HG02943 (cell line): ENCODE measurements at regions not wholly inside any gene's neighbourhood (a gene's known extent, or its start where the extent isn't known, plus 50 kb on each side); places are given as distances from the start of the nearest gene placed in this dataset.
"Not testable (repeated sequence)": the region's sequence is repeated elsewhere in the genome, so short reads cannot be mapped to it uniquely, and the experiment has no call there.

ENCODE experiments used
- ATAC-seq: cut with Tn5 transposase; IDR thresholded peaks from one replicate; pipeline ENCODE4 v1.9.1; 2021; ENCODE audit warnings: mild to moderate bottlenecking, low read depth, moderate library complexity; ENCODE audit not compliant: unreplicated experiment

DNA sequence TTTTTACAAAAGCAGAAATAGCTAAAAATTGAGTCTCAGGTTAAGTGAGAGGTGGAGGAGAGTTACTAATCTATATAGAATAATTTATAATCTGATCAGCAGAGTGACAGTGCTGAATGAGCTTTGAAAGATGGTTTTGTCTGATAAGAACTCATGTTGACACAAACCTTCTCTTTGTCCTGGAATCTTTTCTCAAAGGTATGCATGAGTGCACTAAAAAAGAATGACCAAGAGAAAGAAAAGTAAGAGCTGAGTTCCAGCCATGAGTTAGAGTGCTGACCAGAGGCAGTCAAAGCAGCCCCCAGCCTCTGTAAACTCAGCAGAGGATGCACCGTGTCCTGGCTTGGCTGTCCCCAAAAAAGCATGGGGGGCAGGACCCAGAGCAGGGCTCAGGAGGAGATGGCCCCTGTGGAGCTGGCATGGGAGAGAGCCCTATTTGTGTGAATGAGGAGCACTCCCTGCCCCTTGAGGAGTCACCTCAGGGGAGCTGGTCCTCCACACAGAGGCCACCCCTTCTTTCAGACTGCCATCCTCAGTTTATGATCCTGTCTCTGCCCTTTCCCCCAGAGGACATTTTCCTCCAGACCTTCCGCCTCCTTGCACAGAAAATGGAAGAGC is 129.8 kb downstream of the SEC23A start:
- no peak for ATAC-seq

- no peak for ATAC-seq
These were observed 130.5 kb downstream of the SEC23A start for GRCh38 chr14:38972511-38972910.

DNA sequence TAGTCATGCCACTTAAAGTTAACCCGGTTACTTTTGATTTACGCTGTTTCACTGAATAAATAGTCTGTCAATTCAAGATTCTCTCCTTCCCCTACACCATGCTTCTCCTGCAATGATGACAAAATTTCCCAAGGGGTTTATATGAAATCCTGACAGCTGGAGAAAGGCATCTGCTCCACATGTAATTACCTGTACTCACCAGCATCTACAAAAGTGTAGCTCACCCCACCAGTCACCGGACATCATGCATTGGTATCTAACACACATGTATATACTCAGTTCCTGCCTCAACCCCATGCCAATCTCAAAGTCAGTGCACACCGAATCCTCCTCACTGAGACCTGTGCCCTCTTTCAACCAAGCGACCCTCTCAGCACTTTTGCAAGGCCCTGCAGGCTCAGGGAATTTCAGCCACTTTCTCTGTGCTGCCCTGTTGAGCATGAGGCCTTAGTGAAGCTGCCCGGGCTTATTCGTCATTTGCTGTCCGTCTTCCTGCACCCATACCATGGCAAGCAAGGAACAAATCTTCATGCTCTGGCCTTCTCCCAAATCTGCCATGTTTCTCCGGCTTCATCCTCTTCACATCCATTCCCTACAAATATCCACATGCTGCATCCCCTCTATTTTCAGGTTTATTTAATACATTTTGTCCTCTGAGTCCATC is 131.6 kb downstream of the SEC23A start:
- ATAC-seq, result no peak

DNA sequence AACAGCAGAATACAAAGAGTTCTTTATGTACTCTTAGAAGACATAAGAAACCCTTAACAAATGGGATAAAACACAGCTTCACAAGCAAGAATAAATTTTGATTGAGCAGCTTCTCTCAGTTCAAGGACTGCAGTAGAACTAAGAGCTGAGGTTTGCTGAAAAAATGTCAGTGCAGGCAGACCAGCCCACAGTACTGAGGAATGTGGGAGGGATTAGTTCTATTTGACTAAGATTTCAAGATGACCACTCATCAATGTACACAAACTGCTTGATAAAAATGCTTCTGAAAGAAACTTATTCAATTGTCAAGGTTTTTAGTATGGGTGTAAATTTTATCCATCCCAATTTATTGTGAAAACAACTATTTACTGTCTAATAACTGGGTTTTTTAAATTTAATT is 138.4 kb downstream of the SEC23A start:
- ATAC-seq, result no peak

DNA sequence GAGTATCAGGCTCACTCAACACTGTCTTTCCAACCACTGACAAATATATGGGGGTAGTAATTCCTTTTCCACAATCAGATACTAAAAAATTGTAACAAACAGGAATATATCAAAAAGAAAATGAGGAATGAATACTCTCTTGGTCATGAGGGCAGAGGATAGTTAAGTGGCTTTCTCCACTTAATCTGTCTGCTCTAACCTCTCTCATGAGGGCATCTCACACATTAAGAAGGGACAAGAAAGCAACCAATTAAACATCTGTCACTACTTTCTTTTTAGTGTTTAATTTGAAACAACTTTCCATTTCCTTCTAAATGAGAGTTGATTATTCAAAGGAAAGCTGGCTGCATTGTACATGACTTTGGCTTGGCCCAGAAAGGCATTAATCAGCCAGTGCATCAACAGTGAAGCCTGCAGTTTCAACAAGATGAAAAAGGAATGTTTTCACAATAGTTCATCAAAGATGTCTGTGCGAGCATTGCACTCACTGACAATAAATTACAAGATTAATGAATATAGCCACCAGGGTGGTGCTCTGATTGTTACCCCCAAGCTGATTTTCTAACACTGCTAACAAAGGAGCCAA is 142.0 kb downstream of the SEC23A start:
- ATAC-seq, result no peak

DNA sequence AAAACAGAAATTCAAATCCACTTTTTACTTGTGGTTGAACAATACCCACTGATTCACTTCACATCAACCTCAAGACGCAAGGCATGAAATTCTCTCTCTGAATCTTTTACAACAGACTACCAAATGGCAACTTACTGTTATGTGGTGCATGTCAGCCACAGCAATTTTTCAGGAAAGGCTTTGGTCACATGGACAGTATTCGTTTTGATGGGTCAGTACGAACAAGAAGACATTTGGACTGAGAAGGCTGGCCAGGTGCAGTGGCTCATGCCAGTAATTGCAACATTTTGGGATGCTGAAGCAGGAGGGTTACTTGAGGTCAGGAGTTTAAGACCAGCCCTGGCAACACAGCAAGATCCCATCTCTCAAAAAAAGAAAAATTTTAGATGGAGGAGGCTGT is 144.0 kb downstream of the SEC23A start:
- ATAC-seq, result no peak

- no peak for ATAC-seq
These were observed 144.4 kb downstream of the SEC23A start for GRCh38 chr14:38958589-38958988.

DNA sequence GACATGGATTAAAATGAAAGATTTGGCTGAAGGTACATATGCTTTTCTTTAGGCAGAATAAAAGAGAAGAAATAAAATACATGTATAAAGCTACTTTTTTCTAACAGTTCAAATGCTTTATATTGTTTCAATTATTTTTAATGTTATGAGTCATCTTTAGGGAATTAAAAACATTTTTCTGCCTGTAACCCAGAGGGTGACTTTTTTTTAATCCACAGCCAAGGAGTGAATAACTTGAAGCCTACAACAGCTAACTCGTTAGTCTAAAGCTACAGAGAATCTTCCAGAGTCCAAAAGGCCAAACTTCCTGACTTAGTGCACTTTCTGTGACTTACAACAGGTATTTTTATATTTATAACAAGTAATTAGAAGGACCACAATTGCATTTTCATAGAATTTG is 151.6 kb downstream of the SEC23A start:
- ATAC-seq, result no peak

GRCh38 chr14:38950676-38951075 is 152.4 kb downstream of the SEC23A start:
- no peak for ATAC-seq

DNA sequence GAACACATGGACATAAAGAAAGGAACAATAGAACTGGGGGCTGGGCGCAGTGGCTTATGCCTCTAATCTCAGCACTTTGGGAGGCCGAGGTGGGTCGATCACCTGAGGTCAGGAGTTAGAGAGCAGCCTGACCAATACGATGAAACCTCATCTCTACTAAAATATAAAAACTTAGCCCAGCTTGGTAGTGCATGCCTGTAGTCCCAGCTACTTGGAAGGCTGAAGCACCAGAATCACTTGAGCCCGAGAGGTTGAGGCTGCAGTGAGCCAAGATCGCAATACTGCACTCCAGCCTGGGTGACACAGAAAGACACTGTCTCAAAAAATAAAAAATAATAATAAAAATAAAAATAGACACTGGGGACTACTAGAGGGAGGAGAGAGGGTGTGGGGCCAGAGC is 154.5 kb downstream of the SEC23A start:
- ATAC-seq, result no peak

DNA sequence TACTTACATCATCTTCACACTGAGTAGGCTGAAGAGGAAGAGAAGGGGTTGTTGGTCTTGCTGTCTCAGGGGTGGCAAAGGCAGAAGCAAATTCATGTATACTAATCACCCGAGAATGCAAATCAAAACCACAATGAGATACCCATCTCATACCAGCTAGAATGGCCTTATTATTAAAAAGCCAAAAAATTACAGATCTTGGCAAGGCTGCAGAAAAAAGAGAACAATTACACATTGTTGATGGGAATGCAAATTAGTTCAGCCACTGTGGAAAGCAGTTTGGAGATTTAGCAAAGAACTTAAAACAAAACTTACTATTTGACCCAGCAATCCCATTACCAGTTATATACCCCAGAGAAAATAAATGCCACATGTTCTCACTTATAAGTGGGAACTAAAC is 154.9 kb downstream of the SEC23A start:
- ATAC-seq, result no peak

DNA sequence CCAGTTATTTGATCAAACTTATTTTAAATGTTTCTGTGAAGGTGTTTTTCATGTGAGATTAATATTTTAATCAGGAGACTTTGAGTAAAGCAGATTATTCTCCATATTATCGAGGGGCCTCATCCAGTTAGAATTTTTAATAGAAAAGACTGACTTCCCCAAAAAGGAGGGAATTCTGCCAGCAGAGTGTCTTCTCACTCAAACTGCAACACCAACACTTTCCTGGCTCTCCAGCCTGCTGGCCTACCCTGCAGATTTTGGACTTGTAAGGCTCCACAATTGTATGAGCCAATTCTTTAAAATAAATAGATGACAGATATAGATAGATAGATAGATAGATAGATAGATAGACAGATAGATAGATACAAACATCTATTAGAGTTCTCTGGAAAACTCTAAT is 155.7 kb downstream of the SEC23A start:
- no peak for ATAC-seq

DNA sequence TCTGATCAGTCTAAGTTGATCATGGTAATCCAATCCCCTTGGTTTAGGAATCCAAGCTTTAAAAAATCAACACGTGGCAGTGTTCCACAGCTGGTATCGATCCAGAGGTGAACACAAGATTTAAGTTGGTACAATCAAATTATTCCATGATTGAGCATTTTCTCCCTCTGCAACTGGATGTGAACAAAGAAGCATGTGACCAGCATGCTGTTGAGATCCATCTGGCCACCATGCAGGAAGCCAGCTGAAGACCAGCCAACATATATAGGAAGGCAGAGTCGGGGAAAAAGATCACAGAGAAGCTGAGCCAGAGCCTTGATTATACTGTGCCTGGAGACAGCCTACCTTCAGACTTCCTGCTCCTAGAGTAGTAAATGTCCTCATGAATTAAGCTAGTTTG is 158.3 kb downstream of the SEC23A start:
- ATAC-seq, result no peak

- ATAC-seq, result no peak
These were observed 161.5 kb downstream of the SEC23A start for GRCh38 chr14:38941488-38941887.

GRCh38 chr14:38932653-38933000 is 170.4 kb downstream of the SEC23A start:
- ATAC-seq, result not testable (repeated sequence)

GRCh38 chr14:38931969-38932652 is 170.9 kb downstream of the SEC23A start:
- no peak for ATAC-seq

DNA sequence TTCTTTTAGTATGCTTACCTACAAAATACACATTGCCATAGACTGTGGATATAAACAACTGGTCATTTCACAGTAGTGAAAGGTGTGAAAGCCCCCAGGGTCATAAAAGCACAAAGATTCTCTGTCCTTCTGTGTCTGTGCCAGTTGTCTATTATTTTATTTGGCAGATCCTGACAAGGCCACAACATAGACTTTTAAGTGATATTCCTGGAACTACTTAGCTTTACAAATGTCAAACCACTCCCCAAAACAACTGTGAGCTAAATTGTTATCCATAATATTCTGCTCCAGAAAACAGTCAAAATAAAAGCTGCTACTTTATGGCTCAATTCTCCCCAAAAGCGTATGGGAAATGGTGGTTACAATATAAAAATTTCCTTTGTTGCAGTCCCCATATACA is 172.1 kb downstream of the SEC23A start:
- no peak for ATAC-seq

DNA sequence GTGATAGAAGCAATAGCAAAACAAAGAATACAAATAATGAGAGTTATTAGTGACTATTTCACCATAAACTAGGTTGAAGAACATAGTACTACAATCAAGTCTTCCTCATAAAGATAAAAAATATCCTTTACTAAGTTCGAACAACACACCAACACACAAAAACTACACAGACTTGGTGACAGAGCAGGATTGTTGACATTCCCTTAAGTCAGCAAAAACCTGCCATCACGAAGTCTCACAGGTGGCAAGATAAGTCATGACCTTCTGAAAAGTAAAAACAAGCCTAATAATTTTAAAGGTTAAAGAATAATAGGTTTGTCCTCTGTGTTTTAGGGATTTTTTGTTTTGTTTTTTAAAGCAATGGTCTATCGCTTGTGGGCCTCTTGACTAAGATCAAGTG is 173.0 kb downstream of the SEC23A start:
- no peak for ATAC-seq

GRCh38 chr14:38929416-38929815 is 173.6 kb downstream of the SEC23A start:
- no peak for ATAC-seq

DNA sequence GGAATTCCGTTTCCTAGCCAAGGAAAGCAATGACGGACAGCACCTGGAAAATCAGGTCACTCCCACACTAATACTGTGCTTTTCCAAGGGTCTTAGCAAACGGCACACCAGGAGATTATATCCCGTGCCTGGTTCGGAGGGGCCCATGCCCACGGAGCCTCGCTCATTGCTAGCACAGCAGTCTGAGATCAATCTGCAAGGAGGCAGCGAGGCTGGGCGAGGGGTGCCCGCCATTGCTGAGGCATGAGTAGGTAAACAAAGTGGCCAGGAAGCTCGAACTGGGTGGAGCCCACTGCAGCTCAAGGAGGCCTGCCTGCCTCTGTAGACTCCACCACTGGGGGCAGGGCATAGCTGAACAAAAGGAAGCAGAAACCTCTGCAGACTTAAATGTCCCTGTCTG is 181.1 kb downstream of the SEC23A start:
- ATAC-seq, result not testable (repeated sequence)

GRCh38 chr14:38915125-38915524 is 187.9 kb downstream of the SEC23A start:
- no peak for ATAC-seq

DNA sequence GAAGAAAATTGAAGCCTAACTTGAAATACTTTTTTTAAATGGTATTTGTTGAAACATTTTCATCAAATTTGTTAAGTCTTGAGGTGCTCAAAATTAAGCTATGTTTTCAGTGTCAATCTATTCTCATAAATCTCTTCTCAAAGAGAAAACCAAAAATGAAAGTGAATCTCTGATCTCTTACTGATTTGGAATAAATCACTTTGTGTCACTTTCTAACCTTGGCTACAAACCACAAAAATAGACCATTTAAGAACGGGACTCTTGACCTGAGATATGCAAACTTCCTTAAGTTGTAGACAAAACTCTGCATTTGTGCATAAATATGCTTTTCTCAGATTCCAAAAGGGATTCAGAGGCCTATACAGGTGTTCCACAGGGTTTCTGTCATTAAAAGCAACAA is 192.9 kb downstream of the SEC23A start:
- ATAC-seq, result no peak
